GM21529 (cell line): ENCODE measurements at regions not wholly inside any gene's neighbourhood (a gene's known extent, or its start where the extent isn't known, plus 50 kb on each side); places are given as distances from the start of the nearest gene placed in this dataset.

ENCODE experiments used
- ATAC-seq: cut with Tn5 transposase; IDR thresholded peaks from one replicate; pipeline ENCODE4 v1.9.1; 2021; ENCODE audit not compliant: unreplicated experiment

- no peak for ATAC-seq
Measured at GRCh38 chr9:68644831-68645230, 60.2 kb upstream of the PIP5K1B start.

DNA sequence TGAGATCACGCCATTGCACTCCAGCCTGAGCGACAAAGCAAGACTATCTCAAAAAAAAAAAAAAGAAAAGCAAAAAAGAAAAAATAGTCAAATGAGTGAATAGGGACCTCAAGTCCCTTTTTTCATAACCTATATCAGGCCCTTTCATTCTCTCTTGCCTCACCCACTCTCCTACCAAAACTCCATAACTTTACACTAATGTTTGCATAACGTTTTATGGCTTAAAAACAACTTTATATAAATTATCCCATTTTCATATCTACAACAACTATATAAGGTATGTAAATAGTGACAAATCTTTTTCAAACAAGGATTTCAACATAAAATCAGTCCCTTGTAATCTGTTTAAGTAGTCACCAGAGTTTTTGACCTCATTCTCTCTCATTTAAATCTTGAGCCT lies 56.9 kb upstream of the PIP5K1B start:
- no peak for ATAC-seq

- no peak for ATAC-seq
Measured at GRCh38 chr9:68648971-68649370, 56.1 kb upstream of the PIP5K1B start.

GRCh38 chr9:68651280-68651893 lies 53.7 kb upstream of the PIP5K1B start:
- no peak for ATAC-seq

DNA sequence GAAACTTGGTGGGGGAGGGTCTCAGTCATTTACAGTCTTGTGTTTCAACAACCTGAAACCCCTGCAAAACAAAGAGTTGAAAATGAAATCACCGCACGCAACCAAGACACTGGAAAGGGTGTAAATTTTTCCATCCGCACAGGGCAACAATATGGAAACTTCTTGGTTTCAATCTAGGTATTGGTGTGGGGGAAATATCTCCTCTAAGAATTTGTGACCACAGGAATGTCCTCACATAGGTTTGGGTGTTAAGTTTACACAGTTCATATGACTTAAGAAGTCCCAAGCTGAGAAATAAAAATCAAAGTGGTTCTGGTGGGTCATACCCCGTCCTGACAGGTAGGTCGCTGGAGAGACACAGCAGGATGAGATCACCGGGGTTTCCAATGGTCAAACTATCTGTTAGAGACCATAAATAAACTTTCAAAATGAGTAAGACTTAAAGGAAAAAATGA lies 51.9 kb upstream of the PIP5K1B start:
- ATAC-seq, result peak; percentile 81

DNA sequence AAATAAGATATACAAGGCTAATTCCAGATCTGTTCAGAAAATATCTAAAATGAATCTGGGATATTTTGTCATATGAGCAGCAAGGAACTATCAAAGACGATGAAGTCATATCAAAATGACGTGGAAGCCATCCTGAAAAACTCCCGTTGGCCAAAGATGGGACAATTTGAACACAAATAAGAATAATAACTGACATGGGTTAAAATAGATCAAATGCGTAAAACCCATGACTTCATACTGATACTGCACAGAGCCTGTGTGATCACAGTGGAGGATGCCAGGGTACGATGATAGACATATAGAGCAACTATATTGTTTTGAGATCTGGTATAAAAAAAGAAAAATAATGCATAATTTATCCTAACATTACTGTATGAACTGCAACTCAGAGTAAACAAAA lies 51.0 kb upstream of the PIP5K1B start:
- ATAC-seq, result no peak
